ENCODE measurements at regions not wholly inside any gene's neighbourhood (a gene's known extent, or its start where the extent isn't known, plus 50 kb on each side); places are given as distances from the start of the nearest gene placed in this dataset.

DNA sequence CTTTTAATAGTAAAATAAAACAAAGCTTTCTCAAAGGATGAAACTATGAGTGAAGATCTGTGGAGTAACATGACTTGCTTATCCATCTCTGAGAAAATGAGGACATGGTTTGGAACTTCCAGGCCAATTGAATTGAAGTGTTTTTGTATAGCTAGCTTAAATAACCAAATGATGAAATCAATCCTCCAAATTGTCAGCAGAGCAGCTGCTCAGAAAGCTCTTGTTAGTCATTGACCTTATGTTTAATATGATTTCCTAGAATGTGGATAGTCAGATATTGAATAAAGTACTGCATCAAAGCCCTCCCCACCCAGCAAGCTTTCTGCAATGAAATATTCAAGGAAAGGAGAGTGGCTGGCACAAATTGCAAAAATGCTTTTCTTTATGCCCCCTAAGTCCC is 437.2 kb downstream of the MFSD1 start:
- no peak for DNase-seq (ENCODE audit: low spot score)
- Histone ChIP-seq H3K4me2 (no peak overlapping the region), H3K27ac (no peak overlapping the region), H4K20me1 (ENCODE audit: insufficient read depth, poor library complexity, severe bottlenecking) (no peaks in the 10 kb centered on the region), H3K36me3 (replicated peaks; ENCODE audit: insufficient read depth, low read depth) (no peaks in the 10 kb centered on the region), H3K4me3 (no peak overlapping the region), H3K27me3 (peaks cover 5% of the 10 kb centered on the region), H3K4me1 (ENCODE audit: insufficient read depth) (no peaks in the 10 kb centered on the region), H3K79me2 (no peaks in the 10 kb centered on the region), H3K9me2 (replicated peaks; ENCODE audit: insufficient read depth) (no peaks in the 10 kb centered on the region), H3K9me3 (ENCODE audit: low read depth) (no peaks in the 10 kb centered on the region), H2AFZ (no peak overlapping the region)
- TF ChIP-seq EZH2phosphoT487 (IDR thresholded peaks at IDR 0.05; ENCODE audit: low read depth, severe bottlenecking, unreplicated experiment) (no peak), CTCF (IDR thresholded peaks at IDR 0.05; ENCODE audit: poor library complexity) (no peak), EZH2 (IDR thresholded peaks at IDR 0.05; ENCODE audit: borderline replicate concordance) (no peak)

DNA sequence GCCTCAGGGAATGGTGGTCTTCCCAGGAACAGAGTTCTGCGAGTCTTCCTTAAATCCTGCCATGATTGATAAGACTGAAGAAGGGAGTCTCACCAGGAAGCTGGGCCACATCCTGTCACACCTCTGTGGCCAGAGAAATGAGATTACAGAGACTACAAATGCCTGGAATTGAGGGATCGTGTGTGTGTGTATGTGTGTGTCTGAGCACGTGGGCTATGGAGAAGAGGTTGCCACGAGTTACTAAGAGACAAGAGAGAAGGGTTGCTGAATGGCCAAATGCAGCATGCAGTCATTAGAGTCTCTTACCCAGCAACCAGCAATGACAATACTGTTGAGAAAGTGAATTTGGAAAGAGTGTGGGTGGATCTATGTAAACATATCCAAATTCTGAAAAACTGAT is 443.1 kb downstream of the MFSD1 start:
- H4K20me1 ChIP-seq (ENCODE audit: insufficient read depth, poor library complexity, severe bottlenecking) = no peaks in the 10 kb centered on the region
- H3K4me3 ChIP-seq = no peak overlapping the region
- WGBS (ENCODE audit: low lambda C conversion rate, missing lambda C conversion rate) = 71% methylated on average over 4 of the region's 4 CpGs
- no peaks in the 10 kb centered on the region for H3K4me1 ChIP-seq (ENCODE audit: insufficient read depth)
- H3K36me3 ChIP-seq (replicated peaks; ENCODE audit: insufficient read depth, low read depth) = no peaks in the 10 kb centered on the region
- H3K27ac ChIP-seq = no peak overlapping the region
- no peaks in the 10 kb centered on the region for H3K79me2 ChIP-seq
- H3K4me2 ChIP-seq = no peak overlapping the region
- H3K27me3 ChIP-seq = no peaks in the 10 kb centered on the region
- H3K9me3 ChIP-seq (ENCODE audit: low read depth) = no peaks in the 10 kb centered on the region
- TF ChIP-seq EZH2phosphoT487 (IDR thresholded peaks at IDR 0.05; ENCODE audit: low read depth, severe bottlenecking, unreplicated experiment) (no peak), CTCF (IDR thresholded peaks at IDR 0.05; ENCODE audit: poor library complexity) (no peak), EZH2 (IDR thresholded peaks at IDR 0.05; ENCODE audit: borderline replicate concordance) (no peak)
- no peak for DNase-seq (ENCODE audit: low spot score)
- H2AFZ ChIP-seq = no peak overlapping the region
- no peaks in the 10 kb centered on the region for H3K9me2 ChIP-seq (replicated peaks; ENCODE audit: insufficient read depth)

DNA sequence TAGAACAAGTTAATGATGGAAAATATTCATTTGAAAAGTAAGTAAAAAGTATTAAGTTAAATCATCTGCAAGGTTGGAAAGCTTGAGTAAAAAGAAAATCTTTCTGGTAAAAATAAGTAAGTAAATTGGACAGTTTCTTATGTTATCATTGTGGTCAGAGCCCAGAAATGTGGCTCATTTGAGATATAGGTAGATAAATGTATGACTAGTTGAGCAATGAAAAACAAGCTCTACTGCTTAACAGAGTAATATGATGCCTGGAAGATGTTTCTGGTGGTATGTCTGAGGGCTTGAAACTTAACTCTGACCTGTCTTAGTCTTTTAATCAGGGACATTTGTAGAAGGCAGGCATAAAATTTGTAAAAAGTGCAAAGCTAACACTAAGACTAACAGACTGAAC is 444.0 kb downstream of the MFSD1 start:
- Histone ChIP-seq H3K79me2 (no peaks in the 10 kb centered on the region), H3K36me3 (replicated peaks; ENCODE audit: insufficient read depth, low read depth) (no peaks in the 10 kb centered on the region), H2AFZ (no peak overlapping the region), H4K20me1 (ENCODE audit: insufficient read depth, poor library complexity, severe bottlenecking) (no peaks in the 10 kb centered on the region), H3K9me3 (ENCODE audit: low read depth) (no peaks in the 10 kb centered on the region), H3K4me2 (no peak overlapping the region), H3K4me1 (ENCODE audit: insufficient read depth) (no peaks in the 10 kb centered on the region), H3K27ac (no peak overlapping the region), H3K9me2 (replicated peaks; ENCODE audit: insufficient read depth) (no peaks in the 10 kb centered on the region), H3K27me3 (no peaks in the 10 kb centered on the region), H3K4me3 (no peak overlapping the region)
- DNase-seq (ENCODE audit: low spot score) = no peak
- no peak for TF ChIP-seq EZH2 (IDR thresholded peaks at IDR 0.05; ENCODE audit: borderline replicate concordance)
- no peak for TF ChIP-seq EZH2phosphoT487 (IDR thresholded peaks at IDR 0.05; ENCODE audit: low read depth, severe bottlenecking, unreplicated experiment)
- TF ChIP-seq CTCF (IDR thresholded peaks at IDR 0.05; ENCODE audit: poor library complexity) = no peak

DNA sequence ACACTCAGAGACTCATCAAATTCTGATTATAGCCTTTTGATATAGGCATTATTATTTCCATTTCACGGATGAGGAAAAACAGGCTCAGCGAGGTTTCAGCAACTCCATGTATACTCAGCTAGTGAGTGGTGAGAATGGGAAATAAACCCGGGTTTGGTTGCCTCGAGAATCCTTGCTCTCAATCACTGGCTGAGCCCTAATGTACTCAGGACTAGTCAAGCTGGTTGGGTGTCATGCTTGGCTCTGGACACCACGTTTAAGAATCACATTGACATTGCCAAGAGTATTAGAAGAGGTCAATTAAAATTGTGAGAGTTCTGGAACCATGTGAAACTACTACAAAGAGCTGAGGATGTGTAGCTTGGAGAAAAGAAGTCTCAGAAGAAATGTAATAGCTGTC is 444.5 kb downstream of the MFSD1 start:
- H3K27me3 ChIP-seq = no peaks in the 10 kb centered on the region
- no peaks in the 10 kb centered on the region for H3K79me2 ChIP-seq
- no peaks in the 10 kb centered on the region for H3K9me2 ChIP-seq (replicated peaks; ENCODE audit: insufficient read depth)
- H3K36me3 ChIP-seq (replicated peaks; ENCODE audit: insufficient read depth, low read depth) = no peaks in the 10 kb centered on the region
- H3K9me3 ChIP-seq (ENCODE audit: low read depth) = no peaks in the 10 kb centered on the region
- H3K27ac ChIP-seq = no peak overlapping the region
- no peak for DNase-seq (ENCODE audit: low spot score)
- 79% methylated on average over 5 of the region's 5 CpGs for WGBS (ENCODE audit: low lambda C conversion rate, missing lambda C conversion rate)
- no peaks in the 10 kb centered on the region for H4K20me1 ChIP-seq (ENCODE audit: insufficient read depth, poor library complexity, severe bottlenecking)
- TF ChIP-seq EZH2phosphoT487 (IDR thresholded peaks at IDR 0.05; ENCODE audit: low read depth, severe bottlenecking, unreplicated experiment) (no peak), CTCF (IDR thresholded peaks at IDR 0.05; ENCODE audit: poor library complexity) (no peak), EZH2 (IDR thresholded peaks at IDR 0.05; ENCODE audit: borderline replicate concordance) (no peak)
- no peak overlapping the region for H2AFZ ChIP-seq
- H3K4me1 ChIP-seq (ENCODE audit: insufficient read depth) = no peaks in the 10 kb centered on the region
- no peak overlapping the region for H3K4me2 ChIP-seq
- H3K4me3 ChIP-seq = no peak overlapping the region

Data from hepatocyte (in vitro differentiated cells).